ENCODE measurements at regions not wholly inside any gene's neighbourhood (a gene's known extent, or its start where the extent isn't known, plus 50 kb on each side); places are given as distances from the start of the nearest gene placed in this dataset.
A peak's percentile ranks its signal among the peaks of the same experiment; 100 is the strongest.

DNA sequence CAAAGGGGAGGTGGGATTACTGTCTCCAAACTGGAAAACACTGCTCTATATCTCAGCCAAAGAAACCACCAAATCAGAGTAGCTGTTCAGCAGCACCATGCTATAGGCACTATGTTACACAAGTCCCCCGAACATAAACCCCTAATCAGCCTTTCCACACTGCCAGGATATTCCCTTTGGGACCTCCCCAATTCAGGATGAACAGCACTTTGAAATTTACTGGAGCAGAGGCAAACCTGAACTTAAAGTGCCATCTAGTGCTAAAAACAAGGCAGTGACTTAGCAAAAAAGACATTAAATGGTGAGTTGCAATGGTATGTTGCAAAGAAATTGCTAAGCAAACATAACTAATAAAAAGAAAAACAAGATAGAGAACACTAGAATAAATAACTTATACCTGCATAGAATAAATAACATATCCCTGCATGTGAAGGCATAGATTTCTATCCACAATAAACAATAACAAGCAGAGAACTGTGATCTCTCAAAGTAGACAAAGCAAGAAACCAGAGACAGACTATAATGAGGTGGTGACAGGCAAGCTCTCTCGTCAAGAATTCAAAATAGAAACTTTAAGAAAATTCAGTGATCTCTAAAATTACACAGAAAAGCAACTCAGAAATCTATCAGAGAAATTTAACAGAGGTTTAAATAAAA lies 584.4 kb upstream of the ACO1 start:
- H3K4me1 ChIP-seq (ENCODE audit: low read length) = no peaks in the 10 kb centered on the region
- H3K36me3 ChIP-seq (replicated peaks; ENCODE audit: low read depth, low read length) = no peaks in the 10 kb centered on the region
- no peaks in the 10 kb centered on the region for H4K20me1 ChIP-seq (ENCODE audit: insufficient read depth, low read length)
- no peak overlapping the region for H3K27ac ChIP-seq (ENCODE audit: low read length)
- no peak overlapping the region for H3K4me2 ChIP-seq (ENCODE audit: low read length)
- H3K9ac ChIP-seq (ENCODE audit: low read length) = no peak overlapping the region
- TF ChIP-seq CTCF (IDR thresholded peaks at IDR 0.05; ENCODE audit: low read depth, low read length) (peak; percentile 80), EZH2phosphoT487 (IDR thresholded peaks at IDR 0.05; ENCODE audit: low read depth) (no peak)
- no peaks in the 10 kb centered on the region for H3K27me3 ChIP-seq (ENCODE audit: low read depth, low read length)
- H2AFZ ChIP-seq (ENCODE audit: low read depth, low read length) = no peak overlapping the region
- H3K4me3 ChIP-seq (ENCODE audit: low read length) = no peak overlapping the region
- H3K79me2 ChIP-seq (ENCODE audit: low read length) = no peaks in the 10 kb centered on the region
- H3K9me3 ChIP-seq (ENCODE audit: insufficient read depth, low read length) = no peaks in the 10 kb centered on the region

DNA sequence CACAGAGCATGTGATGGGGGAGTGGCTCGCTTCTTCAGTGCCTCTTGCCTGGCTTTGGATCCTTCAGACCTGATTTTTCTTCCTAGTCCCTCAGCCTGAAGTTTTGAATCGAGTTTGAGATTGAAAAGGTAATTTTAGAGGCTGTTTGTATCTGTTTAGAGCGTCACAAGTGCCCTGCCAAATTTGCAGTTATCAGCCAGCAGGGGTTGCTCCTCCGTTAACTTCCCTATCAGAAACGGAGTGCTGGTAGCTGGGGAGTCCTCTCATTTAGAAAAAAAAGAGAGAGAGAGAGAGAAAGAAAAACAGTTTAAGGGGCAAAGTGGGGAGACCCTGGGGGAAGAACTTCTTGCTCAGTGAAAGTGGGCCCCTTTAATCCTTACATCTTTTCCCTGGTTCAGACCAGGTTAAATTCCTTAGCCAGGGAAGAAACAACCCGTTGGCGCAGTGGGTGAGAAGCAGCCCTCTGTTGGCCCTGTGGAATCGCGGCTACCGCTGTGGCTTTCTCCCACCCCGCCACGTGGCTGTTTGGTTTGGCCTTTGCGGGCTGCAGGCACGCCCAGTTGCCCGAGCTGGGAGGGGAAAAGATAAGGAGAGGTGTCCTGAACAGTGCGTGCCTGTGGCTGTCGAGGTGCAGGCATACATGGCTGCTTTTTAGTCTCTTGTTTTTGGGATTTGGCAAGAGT lies 576.7 kb upstream of the ACO1 start:
- no peaks in the 10 kb centered on the region for H3K9me3 ChIP-seq (ENCODE audit: insufficient read depth, low read length)
- no peaks in the 10 kb centered on the region for H4K20me1 ChIP-seq (ENCODE audit: insufficient read depth, low read length)
- no peak overlapping the region for H3K9ac ChIP-seq (ENCODE audit: low read length)
- no peaks in the 10 kb centered on the region for H3K4me1 ChIP-seq (ENCODE audit: low read length)
- no peaks in the 10 kb centered on the region for H3K27me3 ChIP-seq (ENCODE audit: low read depth, low read length)
- no peaks in the 10 kb centered on the region for H3K36me3 ChIP-seq (replicated peaks; ENCODE audit: low read depth, low read length)
- H3K27ac ChIP-seq (ENCODE audit: low read length) = no peak overlapping the region
- no peak overlapping the region for H2AFZ ChIP-seq (ENCODE audit: low read depth, low read length)
- no peak overlapping the region for H3K4me3 ChIP-seq (ENCODE audit: low read length)
- H3K4me2 ChIP-seq (ENCODE audit: low read length) = no peak overlapping the region
- TF ChIP-seq CTCF (IDR thresholded peaks at IDR 0.05; ENCODE audit: low read depth, low read length) (peak; percentile 43), EZH2phosphoT487 (IDR thresholded peaks at IDR 0.05; ENCODE audit: low read depth) (no peak)
- no peaks in the 10 kb centered on the region for H3K79me2 ChIP-seq (ENCODE audit: low read length)

DNA sequence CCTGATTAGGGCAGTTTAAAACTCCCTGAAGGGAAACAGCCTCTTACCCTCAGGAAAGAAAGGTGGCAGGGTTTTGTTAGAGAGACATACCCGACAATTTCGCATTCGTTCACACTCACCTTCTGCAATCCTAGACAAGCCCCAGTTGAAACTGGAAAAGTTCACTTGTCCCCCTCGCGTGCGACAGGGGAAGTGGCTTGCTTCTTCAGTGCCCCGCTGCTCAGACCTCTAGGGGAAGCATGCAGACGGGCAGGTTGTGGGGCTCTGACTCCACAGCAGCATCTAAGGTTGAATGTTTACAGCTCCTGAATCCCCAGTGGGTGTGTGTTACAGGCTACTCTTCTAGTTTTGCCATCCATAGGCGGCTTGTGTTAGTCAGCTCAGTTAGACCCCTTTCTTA lies 575.7 kb upstream of the ACO1 start:
- Histone ChIP-seq H3K4me1 (ENCODE audit: low read length) (no peaks in the 10 kb centered on the region), H3K4me3 (ENCODE audit: low read length) (no peak overlapping the region), H3K36me3 (replicated peaks; ENCODE audit: low read depth, low read length) (no peaks in the 10 kb centered on the region), H3K4me2 (ENCODE audit: low read length) (no peak overlapping the region), H4K20me1 (ENCODE audit: insufficient read depth, low read length) (no peaks in the 10 kb centered on the region), H3K79me2 (ENCODE audit: low read length) (no peaks in the 10 kb centered on the region), H3K9ac (ENCODE audit: low read length) (no peak overlapping the region), H2AFZ (ENCODE audit: low read depth, low read length) (no peak overlapping the region), H3K9me3 (ENCODE audit: insufficient read depth, low read length) (no peaks in the 10 kb centered on the region), H3K27me3 (ENCODE audit: low read depth, low read length) (no peaks in the 10 kb centered on the region), H3K27ac (ENCODE audit: low read length) (no peak overlapping the region)
- TF ChIP-seq EZH2phosphoT487 (IDR thresholded peaks at IDR 0.05; ENCODE audit: low read depth) (no peak), CTCF (IDR thresholded peaks at IDR 0.05; ENCODE audit: low read depth, low read length) (no peak)

- H2AFZ ChIP-seq (ENCODE audit: low read depth, low read length) = no peak overlapping the region
- H3K4me1 ChIP-seq (ENCODE audit: low read length) = no peaks in the 10 kb centered on the region
- no peaks in the 10 kb centered on the region for H4K20me1 ChIP-seq (ENCODE audit: insufficient read depth, low read length)
- H3K9me3 ChIP-seq (ENCODE audit: insufficient read depth, low read length) = no peaks in the 10 kb centered on the region
- H3K79me2 ChIP-seq (ENCODE audit: low read length) = no peaks in the 10 kb centered on the region
- no peak overlapping the region for H3K27ac ChIP-seq (ENCODE audit: low read length)
- H3K27me3 ChIP-seq (ENCODE audit: low read depth, low read length) = no peaks in the 10 kb centered on the region
- no peaks in the 10 kb centered on the region for H3K36me3 ChIP-seq (replicated peaks; ENCODE audit: low read depth, low read length)
- no peak overlapping the region for H3K4me3 ChIP-seq (ENCODE audit: low read length)
- no peak overlapping the region for H3K9ac ChIP-seq (ENCODE audit: low read length)
- no peak overlapping the region for H3K4me2 ChIP-seq (ENCODE audit: low read length)
- TF ChIP-seq CTCF (IDR thresholded peaks at IDR 0.05; ENCODE audit: low read depth, low read length) = no peak
- no peak for TF ChIP-seq EZH2phosphoT487 (IDR thresholded peaks at IDR 0.05; ENCODE audit: low read depth)
Measured at GRCh38 chr9:31820426-31820825, 564.0 kb upstream of the ACO1 start.
